Heart left ventricle (tissue), 16 donors: ENCODE measurements at regions not wholly inside any gene's neighbourhood (a gene's known extent, or its start where the extent isn't known, plus 50 kb on each side); places are given as distances from the start of the nearest gene placed in this dataset.

ENCODE experiments used
- ATAC-seq, 4 donors: fragments of 200-7000 bp; cut with Tn5 transposase; one replicate each; pipeline ENCODE4 v1.9.1; 2020 to 2022; ENCODE audit warnings: moderate library complexity in 4 of 4, mild to moderate bottlenecking in 3 of 4, moderate number of reproducible peaks in 1 of 4
- DNase-seq, 5 donors: peaks; one replicate each; pipeline ENCODE4 v3.0.0-alpha.2; 2020
- H3K27ac ChIP-seq, 12 donors: fragments of 200-600 bp; sonication (generic) in 4 of 12; one replicate each; pipeline versions ENCODE4 v1.5.0 to v1.8.0; 2016 to 2022; ENCODE audit warnings: mild to moderate bottlenecking in 2 of 12
- H3K27me3 ChIP-seq, 9 donors: fragments of 200-600 bp; sonication (generic) in 2 of 9; one replicate each; pipeline versions ENCODE4 v1.5.1 to v1.8.0; 2016 to 2022; ENCODE audit warnings: mild to moderate bottlenecking in 3 of 9
- H3K36me3 ChIP-seq, 9 donors: fragments of 200-600 bp; sonication (generic) in 2 of 9; one replicate each; pipeline versions ENCODE4 v1.5.0 to v1.8.0; 2018 to 2022; ENCODE audit warnings: mild to moderate bottlenecking in 2 of 9
- H3K4me1 ChIP-seq, 12 donors: fragments of 200-600 bp; sonication (generic) in 4 of 12; one replicate each; pipeline versions ENCODE4 v1.5.0 to v1.8.0; 2016 to 2022; ENCODE audit warnings: mild to moderate bottlenecking in 3 of 12
- H3K4me3 ChIP-seq, 12 donors: fragments of 200-600 bp; sonication (generic) in 4 of 12; one replicate each; pipeline versions ENCODE4 v1.5.0 to v1.8.0; 2017 to 2022; ENCODE audit warnings: mild to moderate bottlenecking in 9 of 12, moderate library complexity in 4 of 12
- H3K9me3 ChIP-seq, 12 donors: fragments of 200-600 bp; sonication (generic) in 4 of 12; one replicate each; pipeline versions ENCODE4 v1.5.0 to v1.8.0; 2016 to 2022; ENCODE audit warnings: mild to moderate bottlenecking in 1 of 12
- POLR2A ChIP-seq, 2 donors: fragments of 450-650 bp; IDR thresholded peaks; one replicate each; pipeline ENCODE4 v1.6.1; 2017; ENCODE audit warnings: antibody characterized with exemption in 2 of 2, mild to moderate bottlenecking in 2 of 2, moderate library complexity in 2 of 2
- WGBS, 4 donors: extraction: QIAGEN DNeasy Blood & Tissue Kit in 2 of 4; methylation state at CpG; one replicate each; pipeline versions ENCODE4 v1.1.5 to v1.1.7; 2013 to 2018; 5-methylcytosine and 5-hydroxymethylcytosine counted together
- intact Hi-C, 10 donors: fragments of 100-400 bp; cut with DNase I; formaldehyde crosslinking; loops; one replicate each; pipeline versions ENCODE4 v1.11.1 to v1.14.2; 2022
- TF ChIP-seq, protein P1 (sequence below), 12 donors: fragments of 200-600 bp; sonication (generic) in 4 of 12; IDR thresholded peaks; one replicate each; pipeline versions ENCODE4 v1.5.0 to v1.8.0; 2018 to 2022; ENCODE audit warnings: antibody characterized with exemption in 12 of 12, mild to moderate bottlenecking in 5 of 12
- donor health status: ischemic (EF 13 %, LVEDD 7.1; RV severe dilation, severe dysfunction).
- donor health status: healthy with polysubstance abuse.
- donor health status: DM: no; HTN: yes; CAD: no.
- donor health status: DM: no; HTN: no; CAD: no.
- donor health status: ischemic (EF 25% LVEDD 6.9; RV normal size, moderate dysfunction).
- donor health status: ischemic (EF 25% LVEDD 5.7; RV mildly dilated, moderate dysfunction).
- donor health status: healthy.
- donor health status: DM: yes; HTN: yes; CAD: no.
- donor health status: ischemic (EF 35%, LVEDD 5.7; RV mildly dilated, moderate dysfunction).
- donor health status: nonischemic (EF 11% LVEDD 7.7; RV severe dilation, severe dysfunction).
- donor health status: DM: yes; HTN: yes; CAD: no.
- donor health status: PGD.
- donor health status: ischemic (EF 29% LVEDD 5.4; RV normal size, mild dysfunction).
- donor health status: nonischemic (EF 23%, LVEDD 6.1; RV moderate dilation, normal function).

GRCh38 chr3:106745344-106746168 lies 631.7 kb upstream of the CCDC54 start:
- peak in 3 of 4 donors; percentile 51 to 88 (median 63) for ATAC-seq
- WGBS, 4 donors = 57 to 67% (median 64%) methylated on average over 7 of the region's 7 CpGs
- H3K4me3 ChIP-seq = no peak overlapping the region
- no peaks in the 10 kb centered on the region for H3K36me3 ChIP-seq
- H3K27me3 ChIP-seq = no peaks in the 10 kb centered on the region
- intact Hi-C loops = no loop called here
- H3K27ac ChIP-seq = peak overlapping the region in 3 of 12 donors; percentile 10 to 24 (median 15)
- TF ChIP-seq, protein P1, sequence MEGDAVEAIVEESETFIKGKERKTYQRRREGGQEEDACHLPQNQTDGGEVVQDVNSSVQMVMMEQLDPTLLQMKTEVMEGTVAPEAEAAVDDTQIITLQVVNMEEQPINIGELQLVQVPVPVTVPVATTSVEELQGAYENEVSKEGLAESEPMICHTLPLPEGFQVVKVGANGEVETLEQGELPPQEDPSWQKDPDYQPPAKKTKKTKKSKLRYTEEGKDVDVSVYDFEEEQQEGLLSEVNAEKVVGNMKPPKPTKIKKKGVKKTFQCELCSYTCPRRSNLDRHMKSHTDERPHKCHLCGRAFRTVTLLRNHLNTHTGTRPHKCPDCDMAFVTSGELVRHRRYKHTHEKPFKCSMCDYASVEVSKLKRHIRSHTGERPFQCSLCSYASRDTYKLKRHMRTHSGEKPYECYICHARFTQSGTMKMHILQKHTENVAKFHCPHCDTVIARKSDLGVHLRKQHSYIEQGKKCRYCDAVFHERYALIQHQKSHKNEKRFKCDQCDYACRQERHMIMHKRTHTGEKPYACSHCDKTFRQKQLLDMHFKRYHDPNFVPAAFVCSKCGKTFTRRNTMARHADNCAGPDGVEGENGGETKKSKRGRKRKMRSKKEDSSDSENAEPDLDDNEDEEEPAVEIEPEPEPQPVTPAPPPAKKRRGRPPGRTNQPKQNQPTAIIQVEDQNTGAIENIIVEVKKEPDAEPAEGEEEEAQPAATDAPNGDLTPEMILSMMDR (IDR thresholded peaks at IDR 0.05) = no peak
- no peak for TF ChIP-seq POLR2A (IDR thresholded peaks at IDR 0.05)
- DNase-seq = no peak
- peaks cover 0 to under 1% (median 0%) of the 10 kb centered on the region in 12 donors for H3K4me1 ChIP-seq
- no peaks in the 10 kb centered on the region for H3K9me3 ChIP-seq

- peak overlapping the region in 3 of 12 donors; percentile 10 to 24 (median 15) for H3K27ac ChIP-seq
- no peaks in the 10 kb centered on the region for H3K27me3 ChIP-seq
- H3K36me3 ChIP-seq = no peaks in the 10 kb centered on the region
- no peak overlapping the region for H3K4me3 ChIP-seq
- intact Hi-C loops = no loop called here
- H3K9me3 ChIP-seq = no peaks in the 10 kb centered on the region
- ATAC-seq = no peak
- no peak for DNase-seq
- no peaks in the 10 kb centered on the region for H3K4me1 ChIP-seq
- TF ChIP-seq, protein P1 (IDR thresholded peaks at IDR 0.05) = no peak
- TF ChIP-seq POLR2A (IDR thresholded peaks at IDR 0.05) = no peak
Observed at GRCh38 chr3:106746286-106746685, 631.0 kb upstream of the CCDC54 start.

DNA sequence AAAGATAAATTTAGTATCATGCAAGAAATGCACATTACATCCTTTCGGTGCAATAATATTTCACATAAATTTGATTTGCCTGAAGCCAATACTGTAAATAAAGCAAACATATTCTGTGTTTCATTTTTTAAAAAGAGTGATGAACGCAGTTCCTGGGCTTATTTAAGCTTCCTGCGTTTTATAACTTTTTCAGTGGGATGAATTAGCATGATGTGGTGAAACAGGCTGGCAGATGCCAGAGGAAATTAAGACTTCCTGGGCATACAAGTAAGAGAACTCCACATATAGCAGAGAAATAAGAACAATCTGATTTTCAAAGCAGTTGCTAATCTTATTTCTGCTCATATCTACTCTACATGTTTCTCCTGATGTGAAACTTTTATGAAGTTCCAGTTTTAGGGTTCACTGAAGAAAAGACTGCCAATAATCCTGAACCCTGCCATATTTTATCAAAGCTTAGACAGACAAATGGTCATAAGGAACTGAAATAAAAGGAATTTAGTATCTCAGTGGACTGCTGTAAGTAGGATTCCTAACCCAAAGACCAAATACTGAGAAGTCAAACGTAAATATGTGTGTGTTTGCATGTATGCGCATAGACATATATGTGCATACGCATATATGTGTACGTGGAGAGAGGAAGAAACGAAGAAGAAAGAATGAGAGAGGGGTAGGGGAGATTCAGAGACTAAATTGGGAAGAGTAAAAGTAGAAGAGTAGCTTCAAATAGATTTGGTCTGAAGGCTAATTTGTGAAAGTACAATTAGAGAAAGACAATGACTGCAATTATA lies 628.6 kb upstream of the CCDC54 start:
- Histone ChIP-seq H3K9me3 (peaks cover 0 to 12% (median 0%) of the 10 kb centered on the region in 12 donors), H3K36me3 (no peaks in the 10 kb centered on the region), H3K27me3 (no peaks in the 10 kb centered on the region), H3K4me1 (no peaks in the 10 kb centered on the region), H3K27ac (no peak overlapping the region), H3K4me3 (no peak overlapping the region)
- DNase-seq (no peak), ATAC-seq (no peak)
- WGBS, 4 donors = 69 to 85% (median 80%) methylated on average over 8 of the region's 8 CpGs
- TF ChIP-seq, protein P1 (IDR thresholded peaks at IDR 0.05) = no peak
- no peak for TF ChIP-seq POLR2A (IDR thresholded peaks at IDR 0.05)
- intact Hi-C loops = no loop called here

GRCh38 chr3:106750092-106750491 lies 627.1 kb upstream of the CCDC54 start:
- no peak for ATAC-seq
- intact Hi-C loops = no loop called here
- Histone ChIP-seq H3K36me3 (no peaks in the 10 kb centered on the region), H3K27me3 (no peaks in the 10 kb centered on the region), H3K4me1 (no peaks in the 10 kb centered on the region), H3K4me3 (no peak overlapping the region), H3K27ac (no peak overlapping the region), H3K9me3 (peaks cover 0 to 16% (median 1%) of the 10 kb centered on the region in 12 donors)
- WGBS, 4 donors = 63 to 86% (median 67%) methylated on average over 1 of the region's 1 CpG
- no peak for DNase-seq
- TF ChIP-seq POLR2A (IDR thresholded peaks at IDR 0.05) = no peak
- TF ChIP-seq, protein P1 (IDR thresholded peaks at IDR 0.05) = no peak
